HUES48 (cell line): ENCODE measurements at regions not wholly inside any gene's neighbourhood (a gene's known extent, or its start where the extent isn't known, plus 50 kb on each side); places are given as distances from the start of the nearest gene placed in this dataset.
"Not testable (repeated sequence)": the region's sequence is repeated elsewhere in the genome, so short reads cannot be mapped to it uniquely, and the experiment has no call there.

Experiments used
- H3K27ac ChIP-seq: one replicate; pipeline ENCODE4 v1.7.0; 2013; ENCODE audit warnings: low read depth, low read length, inconsistent platforms
- H3K27me3 ChIP-seq: 2 replicates; pipeline ENCODE4 v1.6.1; 2013; ENCODE audit warnings: mild to moderate bottlenecking, low read length; ENCODE audit not compliant: control insufficient read depth, insufficient read depth
- H3K36me3 ChIP-seq: 2 replicates; pipeline ENCODE4 v1.6.1; 2013; ENCODE audit warnings: low read length; ENCODE audit not compliant: control insufficient read depth, insufficient read depth
- H3K4me1 ChIP-seq: 2 replicates; pipeline ENCODE4 v1.6.1; 2013; ENCODE audit warnings: mild to moderate bottlenecking, low read length; ENCODE audit not compliant: control insufficient read depth, insufficient read depth
- H3K4me3 ChIP-seq: 2 replicates; pipeline ENCODE4 v1.5.1; 2013; ENCODE audit warnings: mild to moderate bottlenecking, low read depth, low read length
- H3K9ac ChIP-seq: 2 replicates; pipeline ENCODE4 v1.6.1; 2013; ENCODE audit warnings: mild to moderate bottlenecking, low read depth, low read length, moderate library complexity
- H3K9me3 ChIP-seq: 2 replicates; pipeline ENCODE4 v1.6.1; 2013; ENCODE audit warnings: low read length; ENCODE audit not compliant: control insufficient read depth, insufficient read depth

- Histone ChIP-seq H3K9me3 (no peaks in the 10 kb centered on the region), H3K36me3 (no peaks in the 10 kb centered on the region), H3K4me3 (no peak overlapping the region), H3K9ac (no peak overlapping the region), H3K27ac (no peak overlapping the region), H3K27me3 (no peaks in the 10 kb centered on the region), H3K4me1 (peaks cover 10% of the 10 kb centered on the region; the same call in 1 of the 2 replicates)
Measured at GRCh38 chr9:616694-617093, 224.8 kb upstream of the DMRT1 start.

- Histone ChIP-seq H3K36me3 (no peaks in the 10 kb centered on the region), H3K27me3 (no peaks in the 10 kb centered on the region), H3K4me1 (peaks cover 10% of the 10 kb centered on the region; the same call in 1 of the 2 replicates), H3K4me3 (no peak overlapping the region), H3K27ac (no peak overlapping the region), H3K9ac (no peak overlapping the region), H3K9me3 (no peaks in the 10 kb centered on the region)
Measured at GRCh38 chr9:617445-618085, 223.9 kb upstream of the DMRT1 start.

- H3K27me3 ChIP-seq: no peaks in the 10 kb centered on the region
Measured at GRCh38 chr9:618478-618877, 223.0 kb upstream of the DMRT1 start.

GRCh38 chr9:621201-621855 lies 220.2 kb upstream of the DMRT1 start:
- Histone ChIP-seq H3K27me3 (no peaks in the 10 kb centered on the region), H3K4me1 (peaks cover 6% of the 10 kb centered on the region; the same call in 1 of the 2 replicates), H3K27ac (no peak overlapping the region), H3K9me3 (no peaks in the 10 kb centered on the region), H3K4me3 (no peak overlapping the region), H3K36me3 (no peaks in the 10 kb centered on the region), H3K9ac (no peak overlapping the region)

More at GRCh38 chr9:618478-618877, 223.0 kb upstream of the DMRT1 start:
- Histone ChIP-seq H3K9ac (no peak overlapping the region), H3K4me3 (no peak overlapping the region), H3K27ac (no peak overlapping the region), H3K9me3 (no peaks in the 10 kb centered on the region), H3K36me3 (no peaks in the 10 kb centered on the region), H3K4me1 (peaks cover 10% of the 10 kb centered on the region; the same call in 1 of the 2 replicates)

- no peaks in the 10 kb centered on the region for H3K27me3 ChIP-seq
- no peaks in the 10 kb centered on the region for H3K36me3 ChIP-seq
- no peak overlapping the region for H3K4me3 ChIP-seq
- H3K27ac ChIP-seq: no peak overlapping the region
- H3K4me1 ChIP-seq: peaks cover 7% of the 10 kb centered on the region; the same call in 1 of the 2 replicates
- H3K9me3 ChIP-seq: no peaks in the 10 kb centered on the region
- no peak overlapping the region for H3K9ac ChIP-seq
Measured at GRCh38 chr9:624935-625500, 216.5 kb upstream of the DMRT1 start.

- Histone ChIP-seq H3K4me3 (no peak overlapping the region), H3K9ac (no peak overlapping the region), H3K4me1 (peaks cover 7% of the 10 kb centered on the region; the same call in 1 of the 2 replicates), H3K27me3 (no peaks in the 10 kb centered on the region), H3K27ac (no peak overlapping the region), H3K36me3 (no peaks in the 10 kb centered on the region), H3K9me3 (no peaks in the 10 kb centered on the region)
Measured at GRCh38 chr9:625613-626012, 215.9 kb upstream of the DMRT1 start.

GRCh38 chr9:626114-626513 lies 215.4 kb upstream of the DMRT1 start:
- H3K27ac ChIP-seq, H3K4me3 ChIP-seq, H3K9me3 ChIP-seq, H3K4me1 ChIP-seq, H3K36me3 ChIP-seq, H3K27me3 ChIP-seq, H3K9ac ChIP-seq: not testable (repeated sequence)

- Histone ChIP-seq H3K9me3 (no peaks in the 10 kb centered on the region), H3K27me3 (no peaks in the 10 kb centered on the region), H3K4me3 (no peak overlapping the region), H3K27ac (no peak overlapping the region), H3K9ac (no peak overlapping the region), H3K36me3 (no peaks in the 10 kb centered on the region), H3K4me1 (peaks cover 7% of the 10 kb centered on the region; the same call in 1 of the 2 replicates)
Measured at GRCh38 chr9:626596-626995, 214.9 kb upstream of the DMRT1 start.

- Histone ChIP-seq H3K27ac (no peak overlapping the region), H3K9me3 (no peaks in the 10 kb centered on the region), H3K4me1 (peaks cover 7% of the 10 kb centered on the region; the same call in 1 of the 2 replicates), H3K27me3 (no peaks in the 10 kb centered on the region), H3K36me3 (no peaks in the 10 kb centered on the region), H3K4me3 (no peak overlapping the region), H3K9ac (no peak overlapping the region)
Measured at GRCh38 chr9:627336-627970, 214.0 kb upstream of the DMRT1 start.

- Histone ChIP-seq H3K36me3 (no peaks in the 10 kb centered on the region), H3K4me3 (no peak overlapping the region), H3K27ac (no peak overlapping the region), H3K4me1 (peaks cover 7% of the 10 kb centered on the region; the same call in 1 of the 2 replicates), H3K9ac (no peak overlapping the region), H3K27me3 (no peaks in the 10 kb centered on the region), H3K9me3 (peaks cover 3% of the 10 kb centered on the region)
Measured at GRCh38 chr9:629146-629545, 212.4 kb upstream of the DMRT1 start.

- no peak overlapping the region for H3K4me3 ChIP-seq
- H3K4me1 ChIP-seq: peaks cover 7% of the 10 kb centered on the region; the same call in 1 of the 2 replicates
- no peaks in the 10 kb centered on the region for H3K36me3 ChIP-seq
- H3K9ac ChIP-seq: no peak overlapping the region
- H3K9me3 ChIP-seq: peaks cover 5% of the 10 kb centered on the region
- H3K27me3 ChIP-seq: no peaks in the 10 kb centered on the region
- H3K27ac ChIP-seq: no peak overlapping the region
Measured at GRCh38 chr9:630817-631216, 210.7 kb upstream of the DMRT1 start.
